ENCODE measurements at regions not wholly inside any gene's neighbourhood (a gene's known extent, or its start where the extent isn't known, plus 50 kb on each side); places are given as distances from the start of the nearest gene placed in this dataset.

DNA sequence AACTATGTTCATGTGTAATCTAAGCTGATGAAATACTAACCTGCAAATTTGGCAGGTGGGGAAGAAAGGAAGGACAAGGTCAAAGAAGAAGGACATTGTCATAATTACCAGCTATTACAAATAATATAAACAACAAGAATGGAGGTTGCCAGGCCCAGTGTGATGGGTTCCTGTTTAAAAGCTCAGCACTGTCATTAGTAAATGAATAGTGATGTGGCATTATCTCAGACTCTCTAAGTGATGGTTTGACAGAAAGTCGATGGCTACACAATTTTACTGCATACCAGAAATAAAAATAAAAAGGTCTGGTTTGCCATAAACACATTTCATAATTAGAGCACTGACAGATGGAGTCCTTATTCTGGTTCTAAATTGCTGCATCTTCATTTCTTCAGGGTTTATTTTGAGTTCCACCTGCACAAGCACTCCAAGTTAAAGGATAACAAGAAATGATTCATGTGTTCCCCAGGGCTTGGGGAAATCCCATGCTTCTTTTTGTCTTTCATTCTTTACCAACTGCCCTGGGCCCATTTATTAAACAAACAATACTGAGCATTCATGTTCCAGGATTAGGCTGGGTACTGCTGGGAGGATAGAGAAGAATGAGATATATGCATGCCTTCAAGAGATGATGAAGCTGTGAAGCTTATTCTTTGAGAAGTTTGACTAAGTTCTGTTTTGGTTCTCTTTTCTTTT lies 367.8 kb upstream of the RASGEF1B start:
- DNase-seq = no peak
- Histone ChIP-seq H3K4me1 (ENCODE audit: control insufficient read depth in 5 of 5, insufficient read depth in 5 of 5, low read length in 5 of 5) (peaks cover 0 to 9% (median 0%) of the 10 kb centered on the region in 5 donors), H3K9me3 (ENCODE audit: control insufficient read depth in 4 of 4, insufficient read depth in 3 of 4, low read length in 3 of 4) (no peaks in the 10 kb centered on the region), H3K9ac (ENCODE audit: insufficient read depth in 1 of 2, low read length in 2 of 2) (no peak overlapping the region), H3K27ac (ENCODE audit: low read depth in 1 of 2, low read length in 1 of 2) (no peak overlapping the region), H3K36me3 (ENCODE audit: control insufficient read depth in 4 of 4, insufficient read depth in 4 of 4, low read length in 4 of 4) (no peaks in the 10 kb centered on the region), H3K4me3 (no peak overlapping the region), H3K27me3 (ENCODE audit: control insufficient read depth in 3 of 3, insufficient read depth in 3 of 3, low read length in 2 of 3) (no peaks in the 10 kb centered on the region)
- TF ChIP-seq, protein P1, sequence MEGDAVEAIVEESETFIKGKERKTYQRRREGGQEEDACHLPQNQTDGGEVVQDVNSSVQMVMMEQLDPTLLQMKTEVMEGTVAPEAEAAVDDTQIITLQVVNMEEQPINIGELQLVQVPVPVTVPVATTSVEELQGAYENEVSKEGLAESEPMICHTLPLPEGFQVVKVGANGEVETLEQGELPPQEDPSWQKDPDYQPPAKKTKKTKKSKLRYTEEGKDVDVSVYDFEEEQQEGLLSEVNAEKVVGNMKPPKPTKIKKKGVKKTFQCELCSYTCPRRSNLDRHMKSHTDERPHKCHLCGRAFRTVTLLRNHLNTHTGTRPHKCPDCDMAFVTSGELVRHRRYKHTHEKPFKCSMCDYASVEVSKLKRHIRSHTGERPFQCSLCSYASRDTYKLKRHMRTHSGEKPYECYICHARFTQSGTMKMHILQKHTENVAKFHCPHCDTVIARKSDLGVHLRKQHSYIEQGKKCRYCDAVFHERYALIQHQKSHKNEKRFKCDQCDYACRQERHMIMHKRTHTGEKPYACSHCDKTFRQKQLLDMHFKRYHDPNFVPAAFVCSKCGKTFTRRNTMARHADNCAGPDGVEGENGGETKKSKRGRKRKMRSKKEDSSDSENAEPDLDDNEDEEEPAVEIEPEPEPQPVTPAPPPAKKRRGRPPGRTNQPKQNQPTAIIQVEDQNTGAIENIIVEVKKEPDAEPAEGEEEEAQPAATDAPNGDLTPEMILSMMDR (IDR thresholded peaks at IDR 0.05; ENCODE audit: control extremely low read depth, extremely low read depth) = no peak
- ATAC-seq (ENCODE audit: insufficient read depth, low FRiP score) = no peak
- 63 to 72% methylated on average over 1 of the region's 1 CpG for WGBS, 2 donors

DNA sequence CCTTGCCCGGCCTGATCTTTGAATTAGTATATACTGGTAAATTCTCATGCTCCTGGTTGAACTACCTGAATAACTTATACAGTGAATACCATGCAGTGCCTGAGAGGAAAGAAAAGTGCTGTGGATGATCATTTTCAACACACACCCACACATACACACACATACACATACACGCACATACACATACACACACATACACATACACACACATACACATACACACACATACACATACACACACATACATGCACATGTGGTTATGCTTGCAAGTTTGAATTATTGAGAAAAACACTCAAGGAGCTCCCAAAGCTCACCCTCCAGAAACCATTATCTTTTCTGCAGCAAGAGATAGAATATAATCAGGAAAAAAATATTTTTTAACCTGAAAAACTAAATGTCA lies 366.9 kb upstream of the RASGEF1B start:
- H3K4me1 ChIP-seq (ENCODE audit: control insufficient read depth in 5 of 5, insufficient read depth in 5 of 5, low read length in 5 of 5) = peaks cover 0 to 9% (median 0%) of the 10 kb centered on the region in 5 donors
- H3K9ac ChIP-seq (ENCODE audit: insufficient read depth in 1 of 2, low read length in 2 of 2) = no peak overlapping the region
- WGBS, 2 donors = 87 to 96% methylated on average over 2 of the region's 2 CpGs
- H3K4me3 ChIP-seq = no peak overlapping the region
- no peak overlapping the region for H3K27ac ChIP-seq (ENCODE audit: low read depth in 1 of 2, low read length in 1 of 2)
- TF ChIP-seq, protein P1 (IDR thresholded peaks at IDR 0.05; ENCODE audit: control extremely low read depth, extremely low read depth) = no peak
- no peaks in the 10 kb centered on the region for H3K27me3 ChIP-seq (ENCODE audit: control insufficient read depth in 3 of 3, insufficient read depth in 3 of 3, low read length in 2 of 3)
- no peak for DNase-seq
- no peaks in the 10 kb centered on the region for H3K9me3 ChIP-seq (ENCODE audit: control insufficient read depth in 4 of 4, insufficient read depth in 3 of 4, low read length in 3 of 4)
- ATAC-seq (ENCODE audit: insufficient read depth, low FRiP score) = no peak
- no peaks in the 10 kb centered on the region for H3K36me3 ChIP-seq (ENCODE audit: control insufficient read depth in 4 of 4, insufficient read depth in 4 of 4, low read length in 4 of 4)

DNA sequence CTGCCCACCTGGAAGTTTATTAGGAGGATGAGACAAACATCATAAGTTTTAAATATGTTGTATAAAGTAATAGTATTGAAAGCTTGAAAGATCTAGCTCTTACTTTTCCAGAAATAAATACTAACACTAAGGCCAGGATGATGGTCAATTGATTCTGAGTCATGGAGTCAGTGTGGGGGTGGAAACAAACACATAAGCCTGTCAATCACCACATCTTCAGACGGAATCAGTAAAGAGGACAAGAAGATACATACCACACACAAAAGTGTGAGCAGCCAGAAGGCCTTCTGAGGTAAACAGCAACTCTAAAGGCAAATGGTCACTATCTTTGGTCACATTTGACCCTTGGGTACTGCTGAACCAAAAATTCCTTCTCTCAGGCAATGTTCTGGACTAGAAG lies 365.0 kb upstream of the RASGEF1B start:
- Histone ChIP-seq H3K9me3 (ENCODE audit: control insufficient read depth in 4 of 4, insufficient read depth in 3 of 4, low read length in 3 of 4) (no peaks in the 10 kb centered on the region), H3K27me3 (ENCODE audit: control insufficient read depth in 3 of 3, insufficient read depth in 3 of 3, low read length in 2 of 3) (no peaks in the 10 kb centered on the region), H3K4me1 (ENCODE audit: control insufficient read depth in 5 of 5, insufficient read depth in 5 of 5, low read length in 5 of 5) (peaks cover 0 to 9% (median 0%) of the 10 kb centered on the region in 5 donors), H3K27ac (ENCODE audit: low read depth in 1 of 2, low read length in 1 of 2) (no peak overlapping the region), H3K9ac (ENCODE audit: insufficient read depth in 1 of 2, low read length in 2 of 2) (no peak overlapping the region), H3K4me3 (no peak overlapping the region), H3K36me3 (ENCODE audit: control insufficient read depth in 4 of 4, insufficient read depth in 4 of 4, low read length in 4 of 4) (no peaks in the 10 kb centered on the region)
- WGBS, 2 donors = 0 to 89% methylated on average over 1 of the region's 1 CpG
- no peak for ATAC-seq (ENCODE audit: insufficient read depth, low FRiP score)
- no peak for DNase-seq
- TF ChIP-seq, protein P1 (IDR thresholded peaks at IDR 0.05; ENCODE audit: control extremely low read depth, extremely low read depth) = no peak

DNA sequence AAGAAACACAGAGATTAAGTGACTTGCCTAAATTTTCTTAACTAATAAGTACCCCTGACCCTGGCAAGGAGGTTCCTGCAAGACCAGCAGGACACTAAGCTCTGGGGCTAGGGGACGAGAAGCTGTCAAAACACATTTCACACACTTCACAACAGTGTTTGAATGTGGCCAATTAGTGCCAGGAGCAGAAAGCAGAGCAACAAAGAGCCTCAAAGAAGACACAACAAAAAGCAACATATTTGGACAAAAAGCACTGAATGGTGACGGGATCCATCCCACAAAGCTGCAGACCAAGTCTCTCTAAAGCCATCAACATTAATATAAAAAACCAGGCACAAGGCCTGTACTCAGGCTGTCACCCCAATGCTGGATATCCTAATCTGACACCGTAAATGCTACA lies 361.9 kb upstream of the RASGEF1B start:
- Histone ChIP-seq H3K9me3 (ENCODE audit: control insufficient read depth in 4 of 4, insufficient read depth in 3 of 4, low read length in 3 of 4) (no peaks in the 10 kb centered on the region), H3K4me3 (no peak overlapping the region), H3K27ac (ENCODE audit: low read depth in 1 of 2, low read length in 1 of 2) (no peak overlapping the region), H3K27me3 (ENCODE audit: control insufficient read depth in 3 of 3, insufficient read depth in 3 of 3, low read length in 2 of 3) (no peaks in the 10 kb centered on the region), H3K9ac (ENCODE audit: insufficient read depth in 1 of 2, low read length in 2 of 2) (no peak overlapping the region), H3K36me3 (ENCODE audit: control insufficient read depth in 4 of 4, insufficient read depth in 4 of 4, low read length in 4 of 4) (no peaks in the 10 kb centered on the region), H3K4me1 (ENCODE audit: control insufficient read depth in 5 of 5, insufficient read depth in 5 of 5, low read length in 5 of 5) (peaks cover 0 to 9% (median 0%) of the 10 kb centered on the region in 5 donors)
- DNase-seq = no peak
- ATAC-seq (ENCODE audit: insufficient read depth, low FRiP score) = no peak
- WGBS, 2 donors = 84 to 92% methylated on average over 3 of the region's 3 CpGs
- TF ChIP-seq, protein P1 (IDR thresholded peaks at IDR 0.05; ENCODE audit: control extremely low read depth, extremely low read depth) = no peak
